Activated B cell treated with CpG ODN at 0.5 μM for 24 hours (primary cell): ENCODE measurements at regions not wholly inside any gene's neighbourhood (a gene's known extent, or its start where the extent isn't known, plus 50 kb on each side); places are given as distances from the start of the nearest gene placed in this dataset.
"Not testable (repeated sequence)": the region's sequence is repeated elsewhere in the genome, so short reads cannot be mapped to it uniquely, and the experiment has no call there.

Source experiments
- ATAC-seq: fragments of 200-7000 bp; cut with Tn5 transposase; one replicate; pipeline ENCODE4 v1.10.0; 2021; ENCODE audit warnings: low read depth, mild to moderate bottlenecking, moderate library complexity
- CTCF ChIA-PET: fragments of 350-600 bp; sonication (Branson Sonifier 250); formaldehyde crosslinking; loops from one replicate; lab custom pipeline; 2021; ENCODE audit warnings: antibody characterized with exemption; lab: Charles Lee
- POLR2A ChIA-PET: fragments of 350-600 bp; sonication (Branson Sonifier 250); formaldehyde crosslinking; loops from one replicate; lab custom pipeline; 2021; ENCODE audit warnings: antibody characterized with exemption; lab: Charles Lee
- DNase-seq: peaks from one replicate; pipeline ENCODE4 v3.0.0; 2022
- H3K27ac Mint-ChIP-seq: one replicate; pipeline ENCODE4 v1.8.0; 2020; ENCODE audit warnings: mixed read lengths
- H3K27me3 Mint-ChIP-seq: one replicate; pipeline ENCODE4 v1.8.0; 2021; ENCODE audit warnings: mixed read lengths
- H3K36me3 Mint-ChIP-seq: one replicate; pipeline ENCODE4 v1.8.0; 2021; ENCODE audit warnings: low read depth, mixed read lengths
- H3K4me1 Mint-ChIP-seq: one replicate; pipeline ENCODE4 v1.8.0; 2021; ENCODE audit warnings: mixed read lengths
- H3K4me3 Mint-ChIP-seq: one replicate; pipeline ENCODE4 v1.8.0; 2020; ENCODE audit warnings: mild to moderate bottlenecking, mixed read lengths
- H3K9me3 Mint-ChIP-seq: one replicate; pipeline ENCODE4 v1.8.0; 2020; ENCODE audit warnings: mixed read lengths
- intact Hi-C: fragments of 100-400 bp; cut with micrococcal nuclease; formaldehyde crosslinking; loops from one replicate; pipeline ENCODE4 v1.15.1; 2024
- TF ChIP-seq, protein P1 (sequence below): fragments of 200-600 bp; IDR thresholded peaks from one replicate; pipeline ENCODE4 v1.8.0; 2022; ENCODE audit warnings: antibody characterized with exemption, mild to moderate bottlenecking

DNA sequence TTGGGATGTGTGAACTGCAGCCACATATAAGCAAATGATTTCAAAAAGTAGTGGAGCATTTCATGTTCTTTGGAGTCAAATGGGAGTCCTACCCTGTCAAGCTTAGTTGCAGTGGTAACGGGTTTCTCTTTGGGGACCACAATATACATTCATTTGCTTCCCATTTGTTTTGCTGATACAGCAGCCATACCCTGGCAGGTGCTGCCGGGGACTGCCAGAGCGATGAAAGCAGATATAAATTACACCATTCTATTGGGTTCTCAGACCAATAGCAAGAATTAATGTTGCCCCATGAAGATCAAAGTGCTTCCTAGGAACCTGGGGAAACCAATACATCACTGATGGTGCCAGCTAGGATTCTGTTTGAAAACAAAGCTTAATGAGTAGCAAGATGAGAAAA is 1621.5 kb upstream of the FLRT2 start:
- no peaks in the 10 kb centered on the region for H3K27me3 Mint-ChIP-seq
- no peak overlapping the region for H3K4me3 Mint-ChIP-seq
- TF ChIP-seq, protein P1, sequence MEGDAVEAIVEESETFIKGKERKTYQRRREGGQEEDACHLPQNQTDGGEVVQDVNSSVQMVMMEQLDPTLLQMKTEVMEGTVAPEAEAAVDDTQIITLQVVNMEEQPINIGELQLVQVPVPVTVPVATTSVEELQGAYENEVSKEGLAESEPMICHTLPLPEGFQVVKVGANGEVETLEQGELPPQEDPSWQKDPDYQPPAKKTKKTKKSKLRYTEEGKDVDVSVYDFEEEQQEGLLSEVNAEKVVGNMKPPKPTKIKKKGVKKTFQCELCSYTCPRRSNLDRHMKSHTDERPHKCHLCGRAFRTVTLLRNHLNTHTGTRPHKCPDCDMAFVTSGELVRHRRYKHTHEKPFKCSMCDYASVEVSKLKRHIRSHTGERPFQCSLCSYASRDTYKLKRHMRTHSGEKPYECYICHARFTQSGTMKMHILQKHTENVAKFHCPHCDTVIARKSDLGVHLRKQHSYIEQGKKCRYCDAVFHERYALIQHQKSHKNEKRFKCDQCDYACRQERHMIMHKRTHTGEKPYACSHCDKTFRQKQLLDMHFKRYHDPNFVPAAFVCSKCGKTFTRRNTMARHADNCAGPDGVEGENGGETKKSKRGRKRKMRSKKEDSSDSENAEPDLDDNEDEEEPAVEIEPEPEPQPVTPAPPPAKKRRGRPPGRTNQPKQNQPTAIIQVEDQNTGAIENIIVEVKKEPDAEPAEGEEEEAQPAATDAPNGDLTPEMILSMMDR = no peak
- ATAC-seq (no peak), DNase-seq (no peak)
- intact Hi-C loops = no loop called here
- H3K9me3 Mint-ChIP-seq = peaks cover 5% of the 10 kb centered on the region
- H3K27ac Mint-ChIP-seq = no peak overlapping the region
- ChIA-PET CTCF (no interaction called here), POLR2A (no interaction called here)
- no peaks in the 10 kb centered on the region for H3K4me1 Mint-ChIP-seq
- H3K36me3 Mint-ChIP-seq = no peaks in the 10 kb centered on the region

DNA sequence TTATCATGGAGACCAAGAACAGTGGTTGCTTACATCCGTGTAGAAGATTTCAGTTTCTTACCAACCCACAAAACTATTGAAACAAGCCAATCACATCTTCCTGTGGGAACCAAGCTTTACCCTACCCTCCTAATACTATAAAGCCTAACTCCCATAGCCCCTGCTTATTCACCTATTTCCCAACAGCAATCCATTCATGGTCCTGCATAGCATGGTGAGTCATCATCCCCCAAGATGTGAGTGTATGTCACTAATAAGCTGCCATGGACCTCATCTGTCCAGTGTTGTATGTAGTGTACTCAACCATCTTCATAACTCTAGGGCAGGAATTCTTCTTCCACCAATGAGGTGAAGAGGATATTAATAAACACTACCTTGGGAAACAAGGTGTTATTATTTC is 1620.4 kb upstream of the FLRT2 start:
- TF ChIP-seq, protein P1 = no peak
- POLR2A ChIA-PET = no interaction called here
- intact Hi-C loops = no loop called here
- Mint-ChIP-seq H3K4me3 (no peak overlapping the region), H3K36me3 (no peaks in the 10 kb centered on the region), H3K27ac (no peak overlapping the region), H3K9me3 (peaks cover 11% of the 10 kb centered on the region), H3K4me1 (no peaks in the 10 kb centered on the region), H3K27me3 (no peaks in the 10 kb centered on the region)
- ATAC-seq = no peak
- CTCF ChIA-PET = no interaction called here
- DNase-seq = no peak

DNA sequence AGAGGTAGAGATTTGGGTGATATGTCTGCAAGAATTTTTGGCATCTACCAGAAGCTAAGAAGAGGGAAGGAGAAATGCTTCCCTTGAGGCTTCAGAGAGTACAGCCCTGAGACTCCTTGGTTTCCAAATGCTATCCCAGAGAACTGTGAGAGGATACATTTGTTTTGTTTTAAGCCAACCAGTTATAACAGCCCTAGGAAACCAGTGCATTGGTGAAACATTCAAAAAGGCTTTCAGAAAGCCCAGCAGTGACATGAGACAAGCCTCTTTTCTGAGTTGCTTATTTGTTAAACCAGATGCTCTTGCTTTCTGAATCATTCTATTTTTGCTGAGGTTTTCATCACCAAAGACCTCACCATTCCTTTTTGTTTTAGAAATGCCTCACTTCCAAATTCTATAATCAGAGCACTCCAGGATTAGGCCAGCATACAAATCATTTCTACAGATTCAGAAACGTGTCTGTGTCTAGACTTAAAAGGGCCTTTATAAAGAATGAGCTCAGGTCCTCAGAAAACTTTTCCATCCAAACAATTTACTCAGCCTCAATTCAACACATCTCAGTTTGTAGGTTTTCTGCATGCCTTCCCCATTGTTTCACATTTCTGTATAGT is 1617.8 kb upstream of the FLRT2 start:
- CTCF ChIA-PET = no interaction called here
- no peaks in the 10 kb centered on the region for H3K27me3 Mint-ChIP-seq
- H3K36me3 Mint-ChIP-seq = no peaks in the 10 kb centered on the region
- no peaks in the 10 kb centered on the region for H3K4me1 Mint-ChIP-seq
- DNase-seq (no peak), ATAC-seq (no peak)
- peaks cover 15% of the 10 kb centered on the region for H3K9me3 Mint-ChIP-seq
- no peak overlapping the region for H3K27ac Mint-ChIP-seq
- intact Hi-C loops = no loop called here
- POLR2A ChIA-PET = no interaction called here
- TF ChIP-seq, protein P1 = no peak
- H3K4me3 Mint-ChIP-seq = no peak overlapping the region

DNA sequence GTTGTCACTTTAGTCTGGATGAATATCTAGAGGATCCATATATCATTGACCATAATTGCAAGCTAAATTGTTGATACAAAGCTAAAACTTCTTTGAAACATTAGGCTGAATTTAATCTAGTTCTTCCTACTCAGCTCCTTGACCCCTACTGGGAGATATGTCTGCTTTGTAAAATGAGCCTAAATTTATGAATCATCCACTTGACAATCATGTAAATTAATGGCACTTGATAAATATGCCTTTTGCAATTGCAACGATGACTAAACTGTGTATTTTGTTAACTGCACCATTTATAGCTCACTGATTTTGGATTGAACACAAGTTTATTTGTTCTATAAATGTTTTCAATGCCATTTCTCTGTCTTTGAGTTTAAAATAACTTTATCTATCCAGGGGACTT is 1616.5 kb upstream of the FLRT2 start:
- POLR2A ChIA-PET = no interaction called here
- H3K4me1 Mint-ChIP-seq = no peaks in the 10 kb centered on the region
- TF ChIP-seq, protein P1 = no peak

DNA sequence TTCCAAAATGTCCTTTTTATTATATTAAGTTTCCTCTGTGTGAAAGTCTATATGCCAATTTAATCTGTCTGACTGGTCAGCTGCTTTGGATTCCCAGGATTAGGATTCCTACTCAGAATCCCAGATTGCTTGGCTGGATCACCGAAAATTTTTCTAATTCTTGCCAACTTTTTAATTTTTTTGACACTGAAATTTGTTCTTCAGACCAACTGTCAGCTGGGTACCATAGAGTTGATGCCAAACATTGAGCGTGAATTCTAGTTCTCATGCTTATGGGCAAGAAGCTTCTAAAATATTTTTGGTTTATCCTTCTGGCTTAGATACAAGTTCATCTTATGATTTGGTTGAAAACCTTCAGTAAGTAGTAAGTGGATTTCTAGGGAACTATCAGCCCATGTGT is 1611.4 kb upstream of the FLRT2 start:
- TF ChIP-seq, protein P1 = no peak
- no peak for DNase-seq
- no peaks in the 10 kb centered on the region for H3K27me3 Mint-ChIP-seq
- no peak overlapping the region for H3K27ac Mint-ChIP-seq
- no peak overlapping the region for H3K4me3 Mint-ChIP-seq
- no peaks in the 10 kb centered on the region for H3K36me3 Mint-ChIP-seq
- ChIA-PET CTCF (no interaction called here), POLR2A (no interaction called here)
- peaks cover 10% of the 10 kb centered on the region for H3K9me3 Mint-ChIP-seq
- ATAC-seq = no peak
- H3K4me1 Mint-ChIP-seq = no peaks in the 10 kb centered on the region
- intact Hi-C loops = no loop called here

More for the DNA sequence above, 1616.5 kb upstream of the FLRT2 start:
- ATAC-seq (no peak), DNase-seq (no peak)
- H3K27ac Mint-ChIP-seq = no peak overlapping the region
- H3K36me3 Mint-ChIP-seq = no peaks in the 10 kb centered on the region
- intact Hi-C loops = no loop called here
- H3K27me3 Mint-ChIP-seq = no peaks in the 10 kb centered on the region
- H3K4me3 Mint-ChIP-seq = no peak overlapping the region
- CTCF ChIA-PET = no interaction called here
- H3K9me3 Mint-ChIP-seq = peaks cover 15% of the 10 kb centered on the region

DNA sequence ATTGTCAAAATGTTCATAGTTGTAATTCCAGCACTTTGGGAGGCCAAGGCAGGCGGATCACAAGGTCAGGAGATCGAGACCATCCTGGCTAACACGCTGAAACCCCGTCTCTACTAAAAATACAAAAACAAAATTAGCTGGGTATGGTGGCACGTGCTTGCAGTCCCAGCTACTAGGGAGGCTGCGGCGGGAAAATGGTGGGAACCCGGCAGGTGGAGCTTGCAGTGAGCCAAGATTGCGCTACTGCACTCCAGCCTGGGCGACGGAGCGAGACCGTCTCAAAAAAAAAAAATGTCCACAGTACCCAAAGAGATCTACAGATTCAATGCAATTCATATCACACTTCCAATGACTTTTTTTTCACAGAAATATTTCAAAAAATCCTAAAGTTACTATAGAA is 1610.3 kb upstream of the FLRT2 start:
- DNase-seq, H3K27ac Mint-ChIP-seq, ATAC-seq, CTCF ChIA-PET, POLR2A ChIA-PET, H3K4me3 Mint-ChIP-seq, H3K27me3 Mint-ChIP-seq, H3K9me3 Mint-ChIP-seq, H3K36me3 Mint-ChIP-seq, intact Hi-C loops, H3K4me1 Mint-ChIP-seq: not testable (repeated sequence)
